ENCODE measurements at regions not wholly inside any gene's neighbourhood (a gene's known extent, or its start where the extent isn't known, plus 50 kb on each side); places are given as distances from the start of the nearest gene placed in this dataset.

DNA sequence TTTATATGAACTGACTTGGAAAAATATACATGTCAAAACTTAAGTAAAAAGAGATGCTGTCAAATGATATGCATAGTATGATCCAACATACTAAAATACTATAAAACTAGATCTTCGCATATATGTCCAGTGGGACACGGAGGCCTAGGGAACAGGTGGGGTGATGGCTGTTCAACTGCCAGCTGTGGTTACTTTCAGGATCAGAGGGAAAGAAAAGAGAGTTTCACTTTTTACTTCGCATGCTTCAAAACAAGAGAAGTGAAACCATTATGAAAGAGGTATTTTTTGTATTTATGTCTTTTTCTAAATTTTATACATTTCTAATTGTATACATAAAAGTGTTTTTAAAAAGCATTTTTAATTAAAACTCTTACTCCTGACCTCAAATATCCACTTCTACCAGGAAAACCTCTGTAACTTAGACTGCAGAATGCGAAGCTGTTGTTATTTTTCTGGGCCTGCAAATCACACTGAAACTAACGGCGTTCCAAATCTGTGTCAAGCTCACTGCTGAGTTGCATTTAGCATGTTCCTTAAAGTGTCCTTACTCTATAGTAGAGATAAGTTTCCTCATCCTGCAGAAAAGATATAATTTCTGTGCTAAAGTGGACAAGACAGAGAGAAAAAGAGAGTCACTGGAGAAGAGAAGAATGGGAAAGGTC lies 97.8 kb upstream of the SLC35G4 start:
- Histone ChIP-seq H3K4me3 (ENCODE audit: control insufficient read depth in 1 of 7, extremely low read depth in 1 of 7, insufficient read depth in 4 of 7, low read depth in 2 of 7, low read length in 6 of 7) (no peak overlapping the region), H3K27me3 (replicated peaks in 2 of 5; ENCODE audit: control insufficient read depth in 4 of 5, insufficient read depth in 5 of 5, low read length in 4 of 5) (peaks cover 0 to 2% (median 0%) of the 10 kb centered on the region in 5 experiments), H3K36me3 (ENCODE audit: control insufficient read depth in 4 of 4, insufficient read depth in 4 of 4, low read length in 3 of 4) (no peaks in the 10 kb centered on the region), H3K9me3 (ENCODE audit: control extremely low read depth in 1 of 5, control insufficient read depth in 4 of 5, insufficient read depth in 2 of 5, low read depth in 1 of 5, low read length in 4 of 5) (no peaks in the 10 kb centered on the region), H3K27ac (ENCODE audit: insufficient read depth in 1 of 2, low read depth in 1 of 2, low read length in 2 of 2, poor library complexity in 1 of 2, severe bottlenecking in 2 of 2) (no peak overlapping the region), H3K4me1 (ENCODE audit: control extremely low read depth in 1 of 4, control insufficient read depth in 4 of 4, insufficient read depth in 4 of 4, low read length in 3 of 4) (no peaks in the 10 kb centered on the region)
- ChIA-PET POLR2A (no interaction called here), CTCF (interaction anchor here (1.2 kb wide), 1 partner anchor 8 kb away, joined by 3 read pairs; no protein-coding TSS in a partner anchor)
- 96% methylated on average over 5 of the region's 6 CpGs for whole genome bisulfite sequencing (ENCODE audit: insufficient coverage)
- no peak for DNase-seq

DNA sequence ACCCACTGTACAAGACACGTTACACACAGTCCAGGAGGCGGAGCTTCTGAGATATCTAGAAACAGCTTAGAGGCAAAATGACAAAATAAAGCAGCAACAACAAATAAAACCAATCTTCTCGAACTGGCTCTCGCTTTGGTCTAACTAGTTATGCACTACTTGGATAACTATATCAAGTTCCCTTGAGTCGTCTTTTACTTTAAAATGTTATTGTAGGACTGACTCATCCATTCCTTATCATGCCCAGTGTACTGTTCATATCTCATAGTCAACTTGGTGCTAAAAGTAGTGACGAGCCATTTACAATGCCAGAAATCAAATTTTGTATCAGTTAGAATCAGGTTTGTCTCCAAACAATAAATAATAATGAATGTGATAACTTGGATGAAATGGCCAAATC lies 102.5 kb upstream of the SLC35G4 start:
- Histone ChIP-seq H3K4me3 (ENCODE audit: control insufficient read depth in 1 of 7, extremely low read depth in 1 of 7, insufficient read depth in 4 of 7, low read depth in 2 of 7, low read length in 6 of 7) (no peak overlapping the region), H3K27ac (ENCODE audit: insufficient read depth in 1 of 2, low read depth in 1 of 2, low read length in 2 of 2, poor library complexity in 1 of 2, severe bottlenecking in 2 of 2) (no peak overlapping the region), H3K4me1 (ENCODE audit: control extremely low read depth in 1 of 4, control insufficient read depth in 4 of 4, insufficient read depth in 4 of 4, low read length in 3 of 4) (no peaks in the 10 kb centered on the region), H3K36me3 (ENCODE audit: control insufficient read depth in 4 of 4, insufficient read depth in 4 of 4, low read length in 3 of 4) (no peaks in the 10 kb centered on the region), H3K27me3 (replicated peaks in 2 of 5; ENCODE audit: control insufficient read depth in 4 of 5, insufficient read depth in 5 of 5, low read length in 4 of 5) (no peaks in the 10 kb centered on the region), H3K9me3 (ENCODE audit: control extremely low read depth in 1 of 5, control insufficient read depth in 4 of 5, insufficient read depth in 2 of 5, low read depth in 1 of 5, low read length in 4 of 5) (no peaks in the 10 kb centered on the region)
- no peak for DNase-seq
- ChIA-PET POLR2A (no interaction called here), CTCF (no interaction called here)
- 100% methylated on average over 4 of the region's 6 CpGs for WGBS (ENCODE audit: insufficient coverage)

DNA sequence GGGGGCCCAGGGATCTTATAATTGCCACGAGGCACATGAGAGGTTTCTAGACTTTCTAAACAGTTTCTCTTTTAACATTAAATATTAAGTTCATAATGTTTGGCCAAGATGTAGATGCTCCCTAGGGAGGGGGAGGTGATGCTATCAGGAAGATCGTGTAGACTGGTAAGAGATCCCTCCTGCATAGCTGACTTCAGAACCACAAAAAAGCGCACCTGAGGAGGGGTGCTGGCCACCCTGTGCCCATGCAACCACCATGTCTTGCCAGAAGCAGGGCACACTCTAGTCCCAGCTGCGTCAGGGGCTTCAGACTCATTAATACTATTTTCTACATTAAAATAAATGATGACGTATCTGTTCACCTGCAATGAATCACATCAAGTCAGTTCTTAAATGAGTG lies 103.4 kb upstream of the SLC35G4 start:
- no peak overlapping the region for H3K4me3 ChIP-seq (ENCODE audit: control insufficient read depth in 1 of 7, extremely low read depth in 1 of 7, insufficient read depth in 4 of 7, low read depth in 2 of 7, low read length in 6 of 7)
- no peaks in the 10 kb centered on the region for H3K4me1 ChIP-seq (ENCODE audit: control extremely low read depth in 1 of 4, control insufficient read depth in 4 of 4, insufficient read depth in 4 of 4, low read length in 3 of 4)
- H3K9me3 ChIP-seq (ENCODE audit: control extremely low read depth in 1 of 5, control insufficient read depth in 4 of 5, insufficient read depth in 2 of 5, low read depth in 1 of 5, low read length in 4 of 5), result no peaks in the 10 kb centered on the region
- POLR2A ChIA-PET, result no interaction called here
- H3K36me3 ChIP-seq (ENCODE audit: control insufficient read depth in 4 of 4, insufficient read depth in 4 of 4, low read length in 3 of 4), result no peaks in the 10 kb centered on the region
- CTCF ChIA-PET, result no interaction called here
- DNase-seq, result no peak
- H3K27me3 ChIP-seq (replicated peaks in 2 of 5; ENCODE audit: control insufficient read depth in 4 of 5, insufficient read depth in 5 of 5, low read length in 4 of 5), result no peaks in the 10 kb centered on the region
- no peak overlapping the region for H3K27ac ChIP-seq (ENCODE audit: insufficient read depth in 1 of 2, low read depth in 1 of 2, low read length in 2 of 2, poor library complexity in 1 of 2, severe bottlenecking in 2 of 2)
- WGBS (ENCODE audit: insufficient coverage), result 91% methylated on average over 3 of the region's 5 CpGs

DNA sequence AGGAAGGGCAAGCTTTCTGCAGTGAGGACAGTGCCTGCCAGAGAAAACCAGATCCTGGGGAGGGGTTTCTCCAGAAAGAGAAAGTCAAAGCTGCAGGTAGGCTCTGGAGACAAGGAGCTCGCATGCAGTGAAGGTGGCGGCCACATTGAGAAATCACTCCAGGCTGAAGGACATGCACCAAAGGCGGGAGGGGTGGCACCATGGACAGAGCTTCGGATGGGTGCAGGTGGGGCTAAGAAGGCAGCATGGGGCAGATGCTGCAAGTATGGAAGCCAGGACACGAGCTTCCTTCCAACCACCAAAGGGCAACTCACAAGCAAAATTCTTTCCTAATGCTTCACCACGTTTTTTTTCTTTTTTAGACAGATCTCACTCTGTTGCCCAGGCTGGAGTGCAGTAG lies 104.4 kb upstream of the SLC35G4 start:
- CTCF ChIA-PET, result interaction anchor here (1.0 kb wide), 1 partner anchor 14 kb away, joined by 5 read pairs; no protein-coding TSS in a partner anchor

DNA sequence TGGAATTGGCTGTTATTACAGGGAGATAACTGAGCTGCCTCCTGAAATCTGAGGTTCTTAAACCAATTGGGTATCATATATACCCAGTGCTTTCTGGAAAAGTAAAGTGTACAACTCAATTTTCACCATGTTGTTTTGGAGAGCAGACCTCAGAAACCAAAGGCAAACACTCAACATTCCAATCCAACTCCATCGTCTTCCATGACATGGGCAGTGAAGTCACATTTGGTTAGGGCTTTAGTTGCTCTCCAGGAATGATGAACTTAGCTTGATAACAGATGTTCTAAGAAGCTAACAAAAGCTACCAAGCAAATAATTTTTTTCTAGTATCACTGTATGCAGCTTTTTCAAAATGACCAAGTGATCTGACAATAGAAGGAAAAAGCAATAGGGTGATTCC lies 107.0 kb upstream of the SLC35G4 start:
- no peaks in the 10 kb centered on the region for H3K9me3 ChIP-seq (ENCODE audit: control extremely low read depth in 1 of 5, control insufficient read depth in 4 of 5, insufficient read depth in 2 of 5, low read depth in 1 of 5, low read length in 4 of 5)
- no peak overlapping the region for H3K4me3 ChIP-seq (ENCODE audit: control insufficient read depth in 1 of 7, extremely low read depth in 1 of 7, insufficient read depth in 4 of 7, low read depth in 2 of 7, low read length in 6 of 7)
- H3K27me3 ChIP-seq (replicated peaks in 2 of 5; ENCODE audit: control insufficient read depth in 4 of 5, insufficient read depth in 5 of 5, low read length in 4 of 5), result peaks cover 0 to 3% (median 0%) of the 10 kb centered on the region in 5 experiments
- no peak overlapping the region for H3K27ac ChIP-seq (ENCODE audit: insufficient read depth in 1 of 2, low read depth in 1 of 2, low read length in 2 of 2, poor library complexity in 1 of 2, severe bottlenecking in 2 of 2)
- no peak for DNase-seq
- no peaks in the 10 kb centered on the region for H3K36me3 ChIP-seq (ENCODE audit: control insufficient read depth in 4 of 4, insufficient read depth in 4 of 4, low read length in 3 of 4)
- POLR2A ChIA-PET, result no interaction called here
- H3K4me1 ChIP-seq (ENCODE audit: control extremely low read depth in 1 of 4, control insufficient read depth in 4 of 4, insufficient read depth in 4 of 4, low read length in 3 of 4), result no peaks in the 10 kb centered on the region
- CTCF ChIA-PET, result no interaction called here
- WGBS (ENCODE audit: insufficient coverage), result no CpG with 5 or more reads among the region's 1 CpG

More for the DNA sequence above, 104.4 kb upstream of the SLC35G4 start:
- POLR2A ChIA-PET, result no interaction called here
- H3K9me3 ChIP-seq (ENCODE audit: control extremely low read depth in 1 of 5, control insufficient read depth in 4 of 5, insufficient read depth in 2 of 5, low read depth in 1 of 5, low read length in 4 of 5), result no peaks in the 10 kb centered on the region
- H3K27me3 ChIP-seq (replicated peaks in 2 of 5; ENCODE audit: control insufficient read depth in 4 of 5, insufficient read depth in 5 of 5, low read length in 4 of 5), result no peaks in the 10 kb centered on the region
- no peaks in the 10 kb centered on the region for H3K4me1 ChIP-seq (ENCODE audit: control extremely low read depth in 1 of 4, control insufficient read depth in 4 of 4, insufficient read depth in 4 of 4, low read length in 3 of 4)
- H3K36me3 ChIP-seq (ENCODE audit: control insufficient read depth in 4 of 4, insufficient read depth in 4 of 4, low read length in 3 of 4), result no peaks in the 10 kb centered on the region
- no peak overlapping the region for H3K4me3 ChIP-seq (ENCODE audit: control insufficient read depth in 1 of 7, extremely low read depth in 1 of 7, insufficient read depth in 4 of 7, low read depth in 2 of 7, low read length in 6 of 7)
- no peak for DNase-seq
- H3K27ac ChIP-seq (ENCODE audit: insufficient read depth in 1 of 2, low read depth in 1 of 2, low read length in 2 of 2, poor library complexity in 1 of 2, severe bottlenecking in 2 of 2), result no peak overlapping the region
- 79% methylated on average over 5 of the region's 6 CpGs for WGBS (ENCODE audit: insufficient coverage)

DNA sequence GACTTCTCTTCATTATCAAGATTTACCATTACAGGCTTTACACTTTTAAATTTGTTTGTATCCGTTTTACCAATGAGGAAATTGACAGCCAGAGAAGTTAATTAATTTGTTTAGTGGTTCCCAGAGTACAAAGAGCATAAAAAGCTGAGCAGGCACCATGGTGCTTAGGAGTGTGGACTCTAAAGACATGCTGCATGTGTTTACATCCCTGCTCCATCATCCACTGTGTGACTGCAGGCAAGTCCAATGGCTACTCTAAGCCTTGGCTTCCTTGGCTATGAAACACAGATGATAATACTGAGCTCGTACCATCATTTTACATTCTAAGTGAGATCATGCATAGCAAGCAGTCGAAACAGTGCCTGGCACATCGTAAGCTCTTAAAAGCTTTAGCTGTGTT lies 108.0 kb upstream of the SLC35G4 start:
- H3K27ac ChIP-seq (ENCODE audit: insufficient read depth in 1 of 2, low read depth in 1 of 2, low read length in 2 of 2, poor library complexity in 1 of 2, severe bottlenecking in 2 of 2), result no peak overlapping the region
- H3K4me1 ChIP-seq (ENCODE audit: control extremely low read depth in 1 of 4, control insufficient read depth in 4 of 4, insufficient read depth in 4 of 4, low read length in 3 of 4), result no peaks in the 10 kb centered on the region
- H3K4me3 ChIP-seq (ENCODE audit: control insufficient read depth in 1 of 7, extremely low read depth in 1 of 7, insufficient read depth in 4 of 7, low read depth in 2 of 7, low read length in 6 of 7), result no peak overlapping the region
- 93% methylated on average over 4 of the region's 4 CpGs for WGBS (ENCODE audit: insufficient coverage)
- ChIA-PET CTCF (interaction anchor here (0.6 kb wide), 1 partner anchor 33 kb away, joined by 3 read pairs; no protein-coding TSS in a partner anchor), POLR2A (no interaction called here)
- H3K27me3 ChIP-seq (replicated peaks in 2 of 5; ENCODE audit: control insufficient read depth in 4 of 5, insufficient read depth in 5 of 5, low read length in 4 of 5), result peaks cover 0 to 3% (median 0%) of the 10 kb centered on the region in 5 experiments
- DNase-seq, result no peak
- H3K9me3 ChIP-seq (ENCODE audit: control extremely low read depth in 1 of 5, control insufficient read depth in 4 of 5, insufficient read depth in 2 of 5, low read depth in 1 of 5, low read length in 4 of 5), result no peaks in the 10 kb centered on the region
- no peaks in the 10 kb centered on the region for H3K36me3 ChIP-seq (ENCODE audit: control insufficient read depth in 4 of 4, insufficient read depth in 4 of 4, low read length in 3 of 4)

DNA sequence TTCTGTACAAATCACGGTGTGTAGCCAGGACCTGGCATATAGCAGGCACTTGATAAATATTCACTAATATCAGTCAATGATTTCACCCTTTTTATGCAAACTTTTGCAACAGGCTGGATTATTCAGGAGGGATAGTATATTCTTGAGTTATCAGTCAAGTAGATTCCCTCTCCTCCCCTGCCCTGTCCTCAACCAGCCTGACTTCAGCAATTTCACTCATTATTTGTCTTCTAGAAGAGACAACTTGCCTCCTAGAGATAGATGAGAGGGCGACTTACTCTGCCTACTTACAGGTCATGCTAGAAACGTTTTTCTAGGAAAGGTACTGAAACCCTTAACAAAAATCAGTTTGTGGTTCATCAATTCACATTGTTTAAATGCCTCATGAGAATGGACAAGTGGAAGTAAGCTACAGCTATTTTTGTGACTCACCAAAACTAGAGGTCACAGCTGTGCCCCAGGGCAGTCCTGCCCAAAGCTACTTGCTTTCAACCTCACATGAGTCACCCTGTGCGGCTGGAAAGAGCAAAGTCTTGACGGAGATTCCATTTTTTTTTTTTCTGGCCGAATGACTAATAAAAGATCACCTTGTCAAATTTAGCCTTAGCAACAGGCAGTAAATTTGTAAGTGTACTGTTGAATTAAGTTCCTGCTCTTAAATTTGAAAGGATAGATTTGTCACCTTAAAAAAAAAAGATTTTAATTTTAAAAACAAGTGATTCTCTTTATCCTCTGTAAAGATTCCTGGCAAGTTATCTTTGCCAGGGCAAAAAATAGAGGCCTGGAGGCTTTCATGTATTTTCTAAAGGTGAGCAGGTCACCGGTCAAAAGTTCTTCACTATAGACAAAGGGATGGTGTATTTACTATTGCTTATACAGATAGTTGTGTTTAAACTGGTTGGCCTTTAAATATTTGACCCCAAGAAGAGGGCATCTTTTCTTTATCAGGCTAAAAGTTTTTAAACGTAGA lies 109.0 kb upstream of the SLC35G4 start:
- Histone ChIP-seq H3K27me3 (replicated peaks in 2 of 5; ENCODE audit: control insufficient read depth in 4 of 5, insufficient read depth in 5 of 5, low read length in 4 of 5) (peaks cover 0 to 3% (median 0%) of the 10 kb centered on the region in 5 experiments), H3K4me3 (ENCODE audit: control insufficient read depth in 1 of 7, extremely low read depth in 1 of 7, insufficient read depth in 4 of 7, low read depth in 2 of 7, low read length in 6 of 7) (no peak overlapping the region), H3K27ac (ENCODE audit: insufficient read depth in 1 of 2, low read depth in 1 of 2, low read length in 2 of 2, poor library complexity in 1 of 2, severe bottlenecking in 2 of 2) (no peak overlapping the region), H3K36me3 (ENCODE audit: control insufficient read depth in 4 of 4, insufficient read depth in 4 of 4, low read length in 3 of 4) (no peaks in the 10 kb centered on the region), H3K9me3 (ENCODE audit: control extremely low read depth in 1 of 5, control insufficient read depth in 4 of 5, insufficient read depth in 2 of 5, low read depth in 1 of 5, low read length in 4 of 5) (no peaks in the 10 kb centered on the region), H3K4me1 (ENCODE audit: control extremely low read depth in 1 of 4, control insufficient read depth in 4 of 4, insufficient read depth in 4 of 4, low read length in 3 of 4) (no peaks in the 10 kb centered on the region)
- CTCF ChIA-PET, result interaction anchor here (0.6 kb wide), 1 partner anchor 230 kb away, joined by 3 read pairs; no protein-coding TSS in a partner anchor
- WGBS (ENCODE audit: insufficient coverage), result 92% methylated on average over 3 of the region's 8 CpGs
- POLR2A ChIA-PET, result interaction anchor here (0.7 kb wide), 1 partner anchor 161 kb away, joined by 4 read pairs; no protein-coding TSS in a partner anchor
- no peak for DNase-seq
